Transverse colon (tissue), 4 donors: ENCODE measurements at regions not wholly inside any gene's neighbourhood (a gene's known extent, or its start where the extent isn't known, plus 50 kb on each side); places are given as distances from the start of the nearest gene placed in this dataset.

Source experiments
- DNase-seq: peaks from one replicate; pipeline ENCODE4 v3.0.0-alpha.2; 2019
- H3K27ac ChIP-seq, 4 donors: fragments of 200-600 bp; sonication (generic); 2 replicates each; pipeline ENCODE4 v1.5.1; 2016 to 2018; ENCODE audit warnings: inconsistent platforms in 4 of 4
- H3K27me3 ChIP-seq: fragments of 200-600 bp; sonication (generic); 2 replicates; pipeline ENCODE4 v1.5.1; 2017; ENCODE audit warnings: inconsistent platforms
- H3K36me3 ChIP-seq, 4 donors: fragments of 200-600 bp; sonication (generic); 2 replicates each; pipeline ENCODE4 v1.5.1; 2017 to 2019; ENCODE audit warnings: inconsistent platforms in 4 of 4
- H3K4me1 ChIP-seq, 4 donors: fragments of 200-600 bp; sonication (generic); 2 replicates each; pipeline ENCODE4 v1.5.1; 2017 to 2020; ENCODE audit warnings: inconsistent platforms in 4 of 4
- H3K4me3 ChIP-seq, 4 donors: fragments of 200-600 bp; sonication (generic); 1 replicate in 1 of 4; 2 replicates in 3 of 4; pipeline versions ENCODE4 v1.5.1 to v1.6.1; 2017 to 2019; ENCODE audit warnings: inconsistent platforms in 4 of 4
- H3K9me3 ChIP-seq, 2 donors: fragments of 200-600 bp; sonication (generic); 2 replicates each; pipeline ENCODE4 v1.5.1; 2017 to 2019; ENCODE audit warnings: inconsistent platforms in 2 of 2
- EP300 ChIP-seq: sonication (generic); formaldehyde crosslinking; IDR thresholded peaks from one replicate; pipeline ENCODE4 v1.6.1; 2017; ENCODE audit warnings: antibody characterized with exemption, low read depth
- POLR2A ChIP-seq: fragments of 450-650 bp; IDR thresholded peaks from one replicate; pipeline ENCODE4 v1.6.1; 2016; ENCODE audit warnings: antibody characterized with exemption, mild to moderate bottlenecking, moderate library complexity
- POLR2AphosphoS5 ChIP-seq, 3 donors: sonication (generic); formaldehyde crosslinking; IDR thresholded peaks; one replicate each; pipeline ENCODE4 v1.6.1; 2016; ENCODE audit warnings: antibody characterized with exemption in 3 of 3
- WGBS, 2 donors: methylation state at CpG; one replicate each; pipeline ENCODE4 v1.1.5; 2018; ENCODE audit warnings: low coverage in 1 of 2; 5-methylcytosine and 5-hydroxymethylcytosine counted together
- in situ Hi-C, 4 donors: fragments of 200-750 bp; cut with MboI; loops; one replicate each; pipeline versions ENCODE4 v1.15.0 to v1.15.1; 2017; ENCODE audit warnings: low sequenced_read_pairs in 3 of 4, low pct_ligation_motif_present in 1 of 4, low pct_unique_long_range_greater_than_20kb in 1 of 4
- intact Hi-C: fragments of 100-400 bp; cut with DNase I; formaldehyde crosslinking; loops from one replicate; pipeline ENCODE4 v1.15.1; 2023; ENCODE audit warnings: low total_unique reads
- TF ChIP-seq, protein P1 (sequence below), 5 experiments: fragments of 200-600 bp in 3 of 5; fragments of 450-650 bp in 2 of 5; sonication (generic) in 3 of 5; IDR thresholded peaks; 1 replicate in 2 of 5; 2 replicates in 3 of 5; pipeline ENCODE4 v1.5.1; 2016 to 2017; ENCODE audit warnings: antibody characterized with exemption in 5 of 5, inconsistent platforms in 3 of 5, mild to moderate bottlenecking in 2 of 5, moderate library complexity in 1 of 5

DNA sequence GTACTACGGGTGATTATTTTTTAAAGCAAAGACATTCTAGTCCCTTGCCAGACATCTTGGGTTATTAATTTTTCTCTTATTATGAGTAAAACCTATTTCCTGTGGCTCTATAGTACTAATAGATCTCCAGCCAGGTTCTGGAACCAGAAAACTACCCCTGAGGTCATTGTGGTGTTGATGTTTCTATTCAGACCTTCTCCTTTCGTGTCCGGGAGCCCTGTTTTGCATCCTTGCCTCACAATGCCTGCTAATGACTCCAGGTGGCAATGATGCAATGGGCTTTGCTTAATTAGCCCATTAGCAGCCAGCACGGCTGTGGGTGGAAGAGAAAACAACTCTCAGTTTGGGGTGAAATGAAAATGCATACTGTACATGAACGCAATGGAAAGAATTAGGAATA lies 62.9 kb upstream of the ARG1 start:
- H3K36me3 ChIP-seq, result no peaks in the 10 kb centered on the region
- H3K27ac ChIP-seq, result no peak overlapping the region
- intact Hi-C loops (no loop called here), in situ Hi-C loops (no loop called here)
- TF ChIP-seq, protein P1, sequence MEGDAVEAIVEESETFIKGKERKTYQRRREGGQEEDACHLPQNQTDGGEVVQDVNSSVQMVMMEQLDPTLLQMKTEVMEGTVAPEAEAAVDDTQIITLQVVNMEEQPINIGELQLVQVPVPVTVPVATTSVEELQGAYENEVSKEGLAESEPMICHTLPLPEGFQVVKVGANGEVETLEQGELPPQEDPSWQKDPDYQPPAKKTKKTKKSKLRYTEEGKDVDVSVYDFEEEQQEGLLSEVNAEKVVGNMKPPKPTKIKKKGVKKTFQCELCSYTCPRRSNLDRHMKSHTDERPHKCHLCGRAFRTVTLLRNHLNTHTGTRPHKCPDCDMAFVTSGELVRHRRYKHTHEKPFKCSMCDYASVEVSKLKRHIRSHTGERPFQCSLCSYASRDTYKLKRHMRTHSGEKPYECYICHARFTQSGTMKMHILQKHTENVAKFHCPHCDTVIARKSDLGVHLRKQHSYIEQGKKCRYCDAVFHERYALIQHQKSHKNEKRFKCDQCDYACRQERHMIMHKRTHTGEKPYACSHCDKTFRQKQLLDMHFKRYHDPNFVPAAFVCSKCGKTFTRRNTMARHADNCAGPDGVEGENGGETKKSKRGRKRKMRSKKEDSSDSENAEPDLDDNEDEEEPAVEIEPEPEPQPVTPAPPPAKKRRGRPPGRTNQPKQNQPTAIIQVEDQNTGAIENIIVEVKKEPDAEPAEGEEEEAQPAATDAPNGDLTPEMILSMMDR (IDR thresholded peaks at IDR 0.05), result no peak
- no peak for TF ChIP-seq POLR2AphosphoS5 (IDR thresholded peaks at IDR 0.05)
- no peak for TF ChIP-seq POLR2A
- no peak for TF ChIP-seq EP300
- no peaks in the 10 kb centered on the region for H3K4me1 ChIP-seq
- peak; percentile 34 for DNase-seq
- no peaks in the 10 kb centered on the region for H3K9me3 ChIP-seq
- no peak overlapping the region for H3K4me3 ChIP-seq
- no peaks in the 10 kb centered on the region for H3K27me3 ChIP-seq
- 66 to 77% methylated on average over 5 of the region's 5 CpGs for WGBS, 2 donors

DNA sequence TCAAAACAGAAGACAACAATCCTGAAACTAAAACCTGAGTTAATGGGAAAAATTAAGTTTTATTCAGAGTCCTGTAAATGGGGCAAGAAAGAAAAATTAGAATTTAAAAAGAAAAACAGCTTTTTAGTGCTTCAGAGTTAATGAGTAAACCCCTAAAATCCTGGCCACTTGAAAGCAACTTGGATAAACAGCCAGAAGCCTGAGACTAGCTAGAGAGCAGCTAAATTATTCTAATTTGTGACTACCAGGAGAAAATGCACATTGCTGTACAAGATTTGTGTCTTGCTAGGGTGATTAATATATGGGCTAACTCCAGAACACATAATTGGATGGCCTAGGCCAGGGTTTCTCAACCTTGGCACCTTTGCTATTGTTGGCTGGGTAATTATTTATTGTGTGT lies 62.4 kb upstream of the ARG1 start:
- intact Hi-C loops, result no loop called here
- Histone ChIP-seq H3K36me3 (no peaks in the 10 kb centered on the region), H3K27ac (no peak overlapping the region), H3K27me3 (no peaks in the 10 kb centered on the region), H3K9me3 (no peaks in the 10 kb centered on the region), H3K4me3 (no peak overlapping the region), H3K4me1 (no peaks in the 10 kb centered on the region)
- DNase-seq, result no peak
- in situ Hi-C loops, result no loop called here
- TF ChIP-seq POLR2A (no peak), POLR2AphosphoS5 (IDR thresholded peaks at IDR 0.05) (no peak), EP300 (no peak)
- TF ChIP-seq, protein P1 (IDR thresholded peaks at IDR 0.05), result no peak

DNA sequence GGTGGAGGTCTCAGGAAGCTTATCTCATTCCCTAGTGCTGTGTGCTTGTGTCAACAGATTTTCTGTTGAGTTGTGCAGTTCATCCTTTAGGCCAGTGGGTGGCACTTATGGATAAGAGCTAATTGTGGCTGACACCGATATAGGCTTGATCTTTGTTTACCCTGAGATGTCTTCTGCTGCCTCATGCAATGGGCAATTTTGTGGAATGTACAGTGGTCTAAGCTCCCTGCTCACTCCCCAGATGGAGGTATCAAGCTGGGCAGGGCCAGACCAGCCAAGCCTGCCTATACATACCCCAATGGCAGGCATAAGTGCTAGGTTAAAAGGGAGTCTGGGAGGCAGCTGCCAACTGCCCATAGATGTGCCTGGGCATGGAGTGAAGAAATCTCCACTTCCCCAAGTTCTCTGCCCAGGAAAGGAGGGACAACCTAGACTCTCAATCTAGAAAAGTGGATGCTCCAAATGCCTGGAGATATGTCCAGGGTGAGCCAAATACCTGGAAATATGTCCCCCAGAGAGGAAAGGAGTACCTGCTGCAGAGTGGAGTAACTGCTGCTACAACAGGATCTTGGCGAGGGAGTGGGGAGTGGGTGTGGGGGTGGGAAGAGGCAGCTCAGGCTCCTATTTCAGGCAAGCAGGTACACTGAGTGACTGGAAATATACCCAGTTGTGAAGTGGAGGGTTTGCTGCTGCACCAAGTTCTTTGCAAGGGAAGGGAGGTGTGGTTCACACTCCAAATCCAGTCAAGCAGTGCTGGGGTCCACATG lies 53.2 kb upstream of the ARG1 start:
- DNase-seq, result peak; percentile 19
- Histone ChIP-seq H3K36me3 (no peaks in the 10 kb centered on the region), H3K27me3 (no peaks in the 10 kb centered on the region), H3K27ac (no peak overlapping the region), H3K9me3 (peaks cover 0 to 4% of the 10 kb centered on the region in 2 donors), H3K4me3 (no peak overlapping the region), H3K4me1 (no peaks in the 10 kb centered on the region)
- intact Hi-C loops (no loop called here), in situ Hi-C loops (loop anchor here in 1 of 4 donors (10.0 kb wide), 1 partner anchor 335 kb away; no protein-coding TSS in a partner anchor)
- 43% methylated on average over 2 of the region's 2 CpGs; no CpG with 5 or more reads in 1 of the 2 donors for WGBS, 2 donors
- no peak for TF ChIP-seq POLR2AphosphoS5 (IDR thresholded peaks at IDR 0.05)
- TF ChIP-seq, protein P1 (IDR thresholded peaks at IDR 0.05), result peak; percentile 31 to 54 (median 51)
